Prostate gland (tissue), 2 donors: ENCODE measurements at regions not wholly inside any gene's neighbourhood (a gene's known extent, or its start where the extent isn't known, plus 50 kb on each side); places are given as distances from the start of the nearest gene placed in this dataset.

Source experiments
- DNase-seq: peaks from one replicate; pipeline ENCODE4 v3.0.0-alpha.2; 2019; ENCODE audit warnings: low spot score
- H3K27ac ChIP-seq, 2 donors: fragments of 200-600 bp; sonication (generic); 2 replicates each; pipeline ENCODE4 v1.5.1; 2017 to 2019
- H3K27me3 ChIP-seq: fragments of 200-600 bp; sonication (generic); replicated peaks from 2 replicates; pipeline ENCODE4 v1.5.1; 2019; ENCODE audit not compliant: insufficient read depth
- H3K36me3 ChIP-seq, 2 donors: fragments of 200-600 bp; sonication (generic); 1 replicate in 1 of 2; 2 replicates in 1 of 2; pipeline versions ENCODE4 v1.5.1 to v1.8.1; 2017 to 2019
- H3K4me1 ChIP-seq: fragments of 200-600 bp; sonication (generic); replicated peaks from 2 replicates; pipeline ENCODE4 v1.5.1; 2019
- H3K4me3 ChIP-seq, 2 donors: fragments of 200-600 bp; sonication (generic); 2 replicates each; pipeline ENCODE4 v1.5.1; 2017 to 2019
- H3K9me3 ChIP-seq: fragments of 200-600 bp; sonication (generic); 2 replicates; pipeline ENCODE4 v1.5.1; 2017
- CTCF ChIP-seq, 4 experiments: fragments of 200-600 bp in 2 of 4; fragments of 450-650 bp in 2 of 4; sonication (generic) in 2 of 4; IDR thresholded peaks; 1 replicate in 3 of 4; 2 replicates in 1 of 4; pipeline ENCODE4 v1.5.1; 2016 to 2019; ENCODE audit warnings: antibody characterized with exemption in 4 of 4, mild to moderate bottlenecking in 2 of 4, moderate library complexity in 2 of 4
- POLR2A ChIP-seq: fragments of 450-650 bp; IDR thresholded peaks from one replicate; pipeline ENCODE4 v1.6.1; 2016; ENCODE audit warnings: antibody characterized with exemption, mild to moderate bottlenecking
- POLR2AphosphoS5 ChIP-seq: sonication (generic); formaldehyde crosslinking; IDR thresholded peaks from one replicate; pipeline ENCODE4 v1.6.1; 2017; ENCODE audit warnings: antibody characterized with exemption
- WGBS: methylation state at CpG from one replicate; pipeline ENCODE4 v1.1.5; 2018; 5-methylcytosine and 5-hydroxymethylcytosine counted together
- intact Hi-C: fragments of 100-400 bp; cut with DNase I; formaldehyde crosslinking; loops from one replicate; pipeline ENCODE4 v1.14.2; 2022

DNA sequence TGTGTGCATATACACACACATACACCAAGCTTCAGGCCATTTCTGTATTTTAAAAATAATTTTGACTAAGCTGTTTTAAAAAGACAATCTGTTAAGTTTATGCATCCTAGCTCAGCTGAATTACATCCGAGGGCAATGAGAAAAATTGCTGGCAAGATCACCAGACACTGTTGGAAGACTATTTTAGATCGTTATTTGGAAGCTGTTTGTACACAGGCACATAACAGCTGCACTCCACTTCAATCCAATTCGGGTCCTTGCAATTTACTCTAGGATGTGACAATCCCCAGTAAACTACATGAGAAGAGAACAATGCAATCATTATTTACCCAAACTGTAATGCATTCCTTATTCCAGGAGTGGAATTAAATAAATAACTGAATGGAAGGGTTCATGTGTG is 79.3 kb upstream of the RASA1 start:
- WGBS, result 31% methylated on average over 3 of the region's 3 CpGs
- H3K4me3 ChIP-seq, result no peak overlapping the region
- TF ChIP-seq CTCF (IDR thresholded peaks at IDR 0.05) (no peak), POLR2A (no peak), POLR2AphosphoS5 (no peak)
- no peaks in the 10 kb centered on the region for H3K27me3 ChIP-seq
- H3K36me3 ChIP-seq, result no peaks in the 10 kb centered on the region
- H3K4me1 ChIP-seq, result no peaks in the 10 kb centered on the region
- H3K27ac ChIP-seq, result no peak overlapping the region
- no peak for DNase-seq
- intact Hi-C loops, result no loop called here
- H3K9me3 ChIP-seq, result no peaks in the 10 kb centered on the region

DNA sequence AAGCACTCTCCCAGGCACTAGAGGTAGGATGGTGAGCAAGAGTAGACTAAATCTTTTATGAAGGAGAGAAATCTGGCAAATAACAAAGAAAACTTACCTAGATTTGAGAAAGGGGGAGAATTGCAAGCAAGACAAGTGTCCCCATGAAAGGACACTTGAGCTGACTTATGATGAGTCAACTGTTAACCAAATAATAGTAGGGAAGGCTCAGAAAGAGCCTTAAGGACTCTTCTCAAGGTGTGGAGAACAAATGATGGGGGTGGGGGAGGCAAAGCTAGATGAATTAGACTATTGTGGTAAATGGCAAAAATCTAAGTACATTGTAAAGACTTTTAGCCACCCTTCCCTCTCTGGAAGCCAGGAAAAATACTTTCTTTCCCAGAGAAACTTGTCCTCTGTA is 77.6 kb upstream of the RASA1 start:
- Histone ChIP-seq H3K27ac (no peak overlapping the region), H3K4me3 (no peak overlapping the region), H3K9me3 (no peaks in the 10 kb centered on the region), H3K36me3 (no peaks in the 10 kb centered on the region), H3K4me1 (no peaks in the 10 kb centered on the region), H3K27me3 (no peaks in the 10 kb centered on the region)
- TF ChIP-seq POLR2A (no peak), POLR2AphosphoS5 (no peak), CTCF (IDR thresholded peaks at IDR 0.05) (no peak)
- no peak for DNase-seq
- intact Hi-C loops, result no loop called here

- Histone ChIP-seq H3K4me1 (no peaks in the 10 kb centered on the region), H3K9me3 (no peaks in the 10 kb centered on the region), H3K27me3 (no peaks in the 10 kb centered on the region), H3K36me3 (no peaks in the 10 kb centered on the region), H3K27ac (no peak overlapping the region), H3K4me3 (no peak overlapping the region)
- DNase-seq, result no peak
- intact Hi-C loops, result no loop called here
- no peak for TF ChIP-seq POLR2A
- no peak for TF ChIP-seq POLR2AphosphoS5
- no peak for TF ChIP-seq CTCF (IDR thresholded peaks at IDR 0.05)
These were observed 77.0 kb upstream of the RASA1 start for GRCh38 chr5:87190687-87191086.

DNA sequence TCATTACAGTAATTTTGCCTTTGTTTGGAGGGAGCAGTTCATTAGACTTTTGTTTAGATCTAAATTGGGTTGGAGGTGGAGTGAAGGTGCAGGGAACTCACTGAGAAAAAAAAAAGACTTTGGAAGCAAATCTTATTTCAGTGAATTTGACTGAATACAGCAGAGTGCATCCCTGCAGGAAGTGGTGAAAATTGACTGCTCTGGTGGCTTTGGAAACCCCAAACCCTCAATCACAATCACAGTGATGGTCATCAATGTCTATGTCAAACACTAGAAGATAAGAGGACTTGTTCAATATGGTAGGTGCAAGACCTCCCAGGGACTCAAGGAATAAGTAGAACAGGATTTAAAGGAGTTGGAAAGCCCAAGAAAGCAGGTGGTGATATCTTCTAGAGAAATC is 76.0 kb upstream of the RASA1 start:
- intact Hi-C loops, result no loop called here
- no peak for TF ChIP-seq POLR2AphosphoS5
- TF ChIP-seq POLR2A, result no peak
- H3K27me3 ChIP-seq, result no peaks in the 10 kb centered on the region
- H3K9me3 ChIP-seq, result no peaks in the 10 kb centered on the region
- no peaks in the 10 kb centered on the region for H3K36me3 ChIP-seq
- no peaks in the 10 kb centered on the region for H3K4me1 ChIP-seq
- no peak overlapping the region for H3K4me3 ChIP-seq
- DNase-seq, result no peak
- no peak overlapping the region for H3K27ac ChIP-seq

- Histone ChIP-seq H3K27ac (no peak overlapping the region), H3K27me3 (no peaks in the 10 kb centered on the region), H3K4me1 (no peaks in the 10 kb centered on the region), H3K36me3 (no peaks in the 10 kb centered on the region), H3K9me3 (no peaks in the 10 kb centered on the region), H3K4me3 (no peak overlapping the region)
- TF ChIP-seq POLR2A (no peak), CTCF (IDR thresholded peaks at IDR 0.05) (no peak), POLR2AphosphoS5 (no peak)
- DNase-seq, result no peak
- 68% methylated on average over 4 of the region's 4 CpGs for WGBS
- intact Hi-C loops, result no loop called here
These were observed 72.5 kb upstream of the RASA1 start for GRCh38 chr5:87195104-87195591.
